Epithelial cell of proximal tubule (primary cell): ENCODE measurements at regions not wholly inside any gene's neighbourhood (a gene's known extent, or its start where the extent isn't known, plus 50 kb on each side); places are given as distances from the start of the nearest gene placed in this dataset.
"Not testable (repeated sequence)": the region's sequence is repeated elsewhere in the genome, so short reads cannot be mapped to it uniquely, and the experiment has no call there.

Experiments
- DNase-seq: peaks from one replicate; pipeline ENCODE4 v3.0.0-alpha.2; 2011; ENCODE audit warnings: low read depth
- H3K4me3 ChIP-seq: 2 replicates; pipeline ENCODE4 v1.5.1; 2011; ENCODE audit warnings: low read depth, mild to moderate bottlenecking, low read length
- TF ChIP-seq, protein P1 (sequence below): conservative IDR thresholded peaks from 2 replicates; pipeline ENCODE4 v1.5.1; 2012; ENCODE audit warnings: low read depth, mild to moderate bottlenecking, low read length

DNA sequence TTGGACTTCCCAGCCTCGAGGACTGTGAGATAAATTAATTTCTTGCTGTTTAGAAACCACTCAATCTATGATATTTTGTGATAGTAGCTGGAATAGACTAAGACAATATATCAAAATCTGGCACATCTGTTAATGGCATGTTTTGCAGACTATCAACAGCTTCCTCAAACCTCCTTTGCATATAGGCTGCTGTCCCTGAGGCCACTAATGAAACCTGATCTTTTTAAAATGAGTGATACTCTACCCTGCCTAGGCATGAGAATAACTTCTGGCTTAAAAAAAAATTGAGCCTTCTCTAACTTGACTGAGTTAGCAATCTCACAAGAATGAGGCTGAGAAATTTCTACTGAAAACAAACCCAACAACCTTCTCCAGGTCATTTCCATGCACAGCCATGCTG lies 176.0 kb upstream of the CRBN start:
- no peak for DNase-seq
- no peak overlapping the region for H3K4me3 ChIP-seq
- TF ChIP-seq, protein P1, sequence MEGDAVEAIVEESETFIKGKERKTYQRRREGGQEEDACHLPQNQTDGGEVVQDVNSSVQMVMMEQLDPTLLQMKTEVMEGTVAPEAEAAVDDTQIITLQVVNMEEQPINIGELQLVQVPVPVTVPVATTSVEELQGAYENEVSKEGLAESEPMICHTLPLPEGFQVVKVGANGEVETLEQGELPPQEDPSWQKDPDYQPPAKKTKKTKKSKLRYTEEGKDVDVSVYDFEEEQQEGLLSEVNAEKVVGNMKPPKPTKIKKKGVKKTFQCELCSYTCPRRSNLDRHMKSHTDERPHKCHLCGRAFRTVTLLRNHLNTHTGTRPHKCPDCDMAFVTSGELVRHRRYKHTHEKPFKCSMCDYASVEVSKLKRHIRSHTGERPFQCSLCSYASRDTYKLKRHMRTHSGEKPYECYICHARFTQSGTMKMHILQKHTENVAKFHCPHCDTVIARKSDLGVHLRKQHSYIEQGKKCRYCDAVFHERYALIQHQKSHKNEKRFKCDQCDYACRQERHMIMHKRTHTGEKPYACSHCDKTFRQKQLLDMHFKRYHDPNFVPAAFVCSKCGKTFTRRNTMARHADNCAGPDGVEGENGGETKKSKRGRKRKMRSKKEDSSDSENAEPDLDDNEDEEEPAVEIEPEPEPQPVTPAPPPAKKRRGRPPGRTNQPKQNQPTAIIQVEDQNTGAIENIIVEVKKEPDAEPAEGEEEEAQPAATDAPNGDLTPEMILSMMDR: no peak

DNA sequence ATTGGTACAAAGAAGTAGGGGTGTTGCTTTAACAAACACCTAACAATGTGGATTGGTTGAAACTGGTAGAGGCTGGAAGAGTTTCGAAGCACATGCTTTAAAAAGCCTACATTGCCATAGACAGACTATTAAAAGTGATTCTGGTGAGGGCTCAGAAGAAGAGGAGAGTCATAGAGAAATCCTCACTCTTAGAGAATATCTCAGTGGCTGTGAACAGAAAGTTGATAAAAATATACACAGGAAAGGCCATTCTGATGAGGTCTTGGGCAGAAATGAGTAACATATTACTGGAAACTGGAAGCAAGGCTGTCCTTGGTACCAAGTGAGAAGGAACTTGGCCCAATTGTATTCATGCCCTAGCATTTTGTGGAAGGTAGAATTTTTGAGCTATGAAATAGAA lies 173.7 kb upstream of the CRBN start:
- no peak for DNase-seq
- no peak overlapping the region for H3K4me3 ChIP-seq
- TF ChIP-seq, protein P1: no peak

DNA sequence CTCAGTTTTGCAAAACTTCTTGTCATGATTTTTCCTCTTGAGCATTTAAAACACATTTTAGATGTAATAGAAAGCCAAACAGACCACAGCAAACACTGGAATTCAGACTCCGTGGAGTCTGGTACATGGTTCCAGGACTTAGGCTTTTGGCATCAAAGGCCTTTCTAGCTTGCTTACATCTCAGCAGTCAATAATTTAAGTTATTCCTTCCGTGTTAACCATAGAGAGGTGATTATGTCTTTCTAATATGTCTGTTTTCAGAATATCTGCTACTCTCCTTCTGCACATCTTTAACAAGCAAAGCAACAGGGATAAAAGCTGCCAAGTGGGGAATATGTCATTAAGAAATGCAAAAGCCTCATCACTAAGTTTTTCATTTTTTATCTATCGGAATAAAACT lies 171.7 kb upstream of the CRBN start:
- H3K4me3 ChIP-seq: no peak overlapping the region
- TF ChIP-seq, protein P1: no peak
- DNase-seq: no peak

DNA sequence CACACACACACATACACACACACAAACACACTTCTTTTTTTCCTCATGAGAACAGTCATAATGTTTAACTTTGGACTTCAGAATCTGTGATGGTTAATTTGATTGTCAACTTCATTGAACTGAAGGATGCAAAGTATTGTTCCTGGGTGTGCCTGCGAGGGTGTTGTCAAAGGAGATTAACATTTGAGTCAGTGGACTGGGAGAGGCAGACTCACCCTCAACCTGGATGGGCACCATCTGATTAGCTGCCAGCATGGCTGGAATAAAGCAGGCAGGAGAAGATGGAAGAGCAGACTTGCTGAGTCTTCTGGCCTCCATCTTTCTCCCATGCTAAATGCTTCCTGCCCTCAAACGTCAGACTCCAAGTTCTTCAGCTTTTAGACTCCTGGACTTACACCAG lies 167.6 kb upstream of the CRBN start:
- H3K4me3 ChIP-seq, DNase-seq: not testable (repeated sequence)

DNA sequence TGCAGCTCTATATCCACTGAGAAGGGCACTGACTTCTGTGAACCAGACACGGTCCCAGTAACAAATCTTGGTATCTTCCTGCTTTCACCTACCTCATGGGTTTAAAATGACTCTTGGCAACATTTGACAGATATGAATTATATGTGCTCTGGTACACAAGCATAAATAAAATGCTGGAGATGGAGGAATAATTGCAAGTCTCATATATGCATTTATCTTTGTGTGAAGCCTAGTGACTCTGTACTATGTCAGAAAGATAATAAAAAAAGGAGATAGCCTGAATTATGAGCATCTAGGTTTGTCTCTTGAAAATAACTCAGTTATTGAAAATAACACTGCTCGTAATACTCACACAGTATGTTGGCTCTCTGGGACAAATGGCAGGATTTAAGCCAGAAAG lies 167.1 kb upstream of the CRBN start:
- no peak for DNase-seq
- TF ChIP-seq, protein P1: no peak

DNA sequence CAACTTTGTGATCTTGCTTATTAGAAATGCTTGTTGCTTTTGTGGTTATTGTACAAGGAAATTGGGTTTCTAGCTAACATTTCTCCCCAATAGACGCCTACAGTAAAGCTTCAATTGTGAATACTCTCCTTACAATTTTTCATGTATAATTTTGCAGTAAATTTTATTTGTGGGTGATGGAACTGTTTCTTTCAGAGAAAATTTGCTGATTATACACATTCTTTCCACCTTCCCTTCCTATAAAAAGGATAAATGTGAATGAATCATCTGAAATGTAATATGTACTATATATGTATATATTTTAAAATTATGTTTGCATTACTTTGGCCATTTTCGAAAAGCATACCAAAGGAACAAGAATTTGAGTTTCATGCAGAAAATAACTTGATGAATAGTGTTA lies 162.7 kb upstream of the CRBN start:
- H3K4me3 ChIP-seq: no peak overlapping the region
- DNase-seq: no peak
- TF ChIP-seq, protein P1: no peak

More for the DNA sequence above, 167.1 kb upstream of the CRBN start:
- H3K4me3 ChIP-seq: no peak overlapping the region

DNA sequence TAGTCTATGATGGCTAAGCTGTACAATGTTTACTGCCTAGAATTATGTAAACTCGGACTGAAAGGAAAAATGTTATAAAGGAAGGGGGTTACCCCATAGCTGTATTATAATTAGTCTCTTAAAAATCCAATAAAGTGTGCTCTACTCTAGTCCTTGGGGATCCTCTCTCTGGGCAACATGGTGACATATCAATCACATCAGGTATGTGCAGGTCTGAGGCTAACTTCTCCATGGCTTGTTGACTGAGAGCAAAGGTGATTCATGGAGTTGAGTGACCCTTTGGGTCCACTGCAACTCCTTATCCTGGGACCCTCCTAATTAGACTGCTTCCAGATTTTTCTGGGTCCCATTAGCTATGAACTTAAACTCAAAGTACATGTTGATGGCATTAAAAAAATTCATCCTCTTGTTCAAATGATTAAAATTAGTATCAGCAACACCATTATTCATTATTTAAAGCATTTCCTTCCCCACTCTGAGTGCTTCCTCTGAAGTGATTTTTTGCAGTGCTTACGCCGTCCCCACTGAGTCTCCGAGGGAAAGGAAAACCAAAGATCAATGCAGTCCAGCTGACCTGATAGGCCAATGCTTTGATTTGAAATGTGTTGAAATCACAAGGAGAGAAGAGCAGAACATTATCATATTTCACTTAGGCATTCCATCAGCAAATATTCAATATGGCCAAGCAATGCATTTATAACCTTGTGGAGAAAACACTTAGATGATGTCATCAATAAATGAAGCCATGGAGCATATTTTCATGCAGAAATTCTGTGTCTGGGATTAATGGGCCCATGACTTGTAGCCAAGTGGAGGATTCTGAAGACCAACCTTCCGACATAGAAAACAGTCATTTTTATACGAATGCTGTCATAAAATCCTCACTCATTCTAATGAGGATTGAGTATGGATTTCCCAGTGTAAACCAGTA lies 161.7 kb upstream of the CRBN start:
- TF ChIP-seq, protein P1: no peak
- no peak for DNase-seq
- H3K4me3 ChIP-seq: no peak overlapping the region
